IMR-90 (cell line): ENCODE measurements at regions not wholly inside any gene's neighbourhood (a gene's known extent, or its start where the extent isn't known, plus 50 kb on each side); places are given as distances from the start of the nearest gene placed in this dataset.

ENCODE experiments used
- ATAC-seq: fragments of 200-7000 bp; cut with Tn5 transposase; 2 replicates; pipeline ENCODE4 v1.9.1; 2020; ENCODE audit warnings: low read depth, mild to moderate bottlenecking, moderate library complexity
- BruUV-seq: library from RNA; stranded (reverse); fragments of 400-500 nt; replicated peaks from 2 replicates; lab custom pipeline; 2021; lab: Mats Ljungman, UMichigan
- CTCF ChIA-PET: fragments of 300-600 bp; formaldehyde crosslinking; extraction: SDS; loops from one replicate; lab custom pipeline; 2021; ENCODE audit warnings: antibody characterized with exemption; lab: Yijun Ruan, JAX
- POLR2A ChIA-PET: fragments of 300-600 bp; sonication (Branson Sonifier 250); formaldehyde crosslinking; loops from one replicate; lab custom pipeline; 2022; ENCODE audit warnings: antibody characterized with exemption; ENCODE audit not compliant: unreplicated experiment; lab: Charles Lee
- DNase-seq: peaks from one replicate; pipeline ENCODE4 v3.0.0; 2013
- H2AFZ ChIP-seq: replicated peaks from 2 replicates; pipeline ENCODE3; 2013; ENCODE audit warnings: low read length, mild to moderate bottlenecking; ENCODE audit not compliant: poor library complexity
- H2AK5ac ChIP-seq: 2 replicates; pipeline ENCODE4 v1.6.1; 2013; ENCODE audit warnings: low read depth, low read length, inconsistent platforms
- H2AK9ac ChIP-seq: replicated peaks from 2 replicates; pipeline ENCODE3; 2013; ENCODE audit warnings: mild to moderate bottlenecking, low read depth, low read length, moderate library complexity; ENCODE audit not compliant: poor library complexity
- H2BK120ac ChIP-seq: 2 replicates; pipeline ENCODE4 v1.6.1; 2013; ENCODE audit warnings: low read depth, low read length, inconsistent platforms
- H2BK15ac ChIP-seq: 3 replicates; pipeline ENCODE4 v1.6.1; 2013; ENCODE audit warnings: low read depth, low read length, inconsistent platforms
- H2BK20ac ChIP-seq: 2 replicates; pipeline ENCODE4 v1.6.1; 2013; ENCODE audit warnings: low read depth, mild to moderate bottlenecking, inconsistent platforms, low read length, moderate library complexity
- H2BK5ac ChIP-seq: 2 replicates; pipeline ENCODE4 v1.6.1; 2013; ENCODE audit warnings: mild to moderate bottlenecking, low read depth, low read length, inconsistent platforms; ENCODE audit not compliant: poor library complexity, severe bottlenecking
- H3K14ac ChIP-seq: replicated peaks from 2 replicates; pipeline ENCODE4 v1.6.1; 2013; ENCODE audit warnings: low read depth, low read length, inconsistent platforms
- H3K18ac ChIP-seq: 2 replicates; pipeline ENCODE4 v1.6.1; 2013; ENCODE audit warnings: low read depth, low read length, control low read depth
- H3K23ac ChIP-seq: 2 replicates; pipeline ENCODE4 v1.6.1; 2013; ENCODE audit warnings: low read depth, low read length, inconsistent platforms
- H3K27ac ChIP-seq: 2 replicates; pipeline ENCODE4 v1.5.1; 2013; ENCODE audit warnings: mild to moderate bottlenecking, control low read depth, low read length; ENCODE audit not compliant: insufficient read depth
- H3K27me3 ChIP-seq: 2 replicates; pipeline ENCODE4 v1.6.1; 2013; ENCODE audit warnings: low read length; ENCODE audit not compliant: control insufficient read depth, insufficient read depth
- H3K36me3 ChIP-seq: 2 replicates; pipeline ENCODE4 v1.6.1; 2013; ENCODE audit warnings: low read length, mixed read lengths; ENCODE audit not compliant: control insufficient read depth, insufficient read depth
- H3K4ac ChIP-seq: 2 replicates; pipeline ENCODE4 v1.6.1; 2013; ENCODE audit warnings: low read depth, low read length, inconsistent platforms
- H3K4me1 ChIP-seq: 2 replicates; pipeline ENCODE4 v1.6.1; 2013; ENCODE audit warnings: low read length, mixed read lengths; ENCODE audit not compliant: control insufficient read depth, insufficient read depth
- H3K4me2 ChIP-seq: 2 replicates; pipeline ENCODE4 v1.6.1; 2013; ENCODE audit warnings: low read depth, mild to moderate bottlenecking, control low read depth, low read length, moderate library complexity
- H3K4me3 ChIP-seq: 2 replicates; pipeline ENCODE4 v1.5.1; 2013; ENCODE audit warnings: low read depth, mild to moderate bottlenecking, control low read depth, low read length, moderate library complexity; ENCODE audit not compliant: insufficient read depth
- H3K56ac ChIP-seq: 2 replicates; pipeline ENCODE4 v1.6.1; 2013; ENCODE audit warnings: low read length, inconsistent platforms; ENCODE audit not compliant: insufficient read depth; ENCODE audit errors: extremely low read depth
- H3K79me1 ChIP-seq, 2 experiments: 2 replicates each; pipeline ENCODE4 v1.6.1; 2013; ENCODE audit warnings: low read length in 2 of 2, inconsistent platforms in 1 of 2, low read depth in 1 of 2
- H3K9ac ChIP-seq: 2 replicates; pipeline ENCODE4 v1.6.1; 2013; ENCODE audit warnings: low read depth, low read length, control low read depth
- H3K9me1 ChIP-seq: 2 replicates; pipeline ENCODE4 v1.6.1; 2013; ENCODE audit warnings: low read length, inconsistent platforms; ENCODE audit not compliant: insufficient read depth
- H3K9me3 ChIP-seq: 2 replicates; pipeline ENCODE4 v1.6.1; 2013; ENCODE audit warnings: low read length; ENCODE audit not compliant: control insufficient read depth, insufficient read depth
- H4K20me1 ChIP-seq: 2 replicates; pipeline ENCODE4 v1.6.1; 2013; ENCODE audit warnings: low read length, inconsistent platforms; ENCODE audit not compliant: insufficient read depth
- H4K5ac ChIP-seq: 2 replicates; pipeline ENCODE4 v1.6.1; 2013; ENCODE audit warnings: mild to moderate bottlenecking, low read depth, low read length, control low read depth
- H4K8ac ChIP-seq, 2 experiments: 2 replicates each; pipeline ENCODE4 v1.6.1; 2013; ENCODE audit warnings: low read depth in 2 of 2, low read length in 2 of 2, control low read depth in 1 of 2, inconsistent platforms in 1 of 2
- H4K91ac ChIP-seq: 2 replicates; pipeline ENCODE4 v1.6.1; 2013; ENCODE audit warnings: low read depth, low read length, inconsistent platforms; ENCODE audit not compliant: insufficient read depth
- BHLHE40 ChIP-seq: fragments of 150-350 bp; IDR thresholded peaks from 2 replicates; pipeline ENCODE4 v1.6.1; 2016; ENCODE audit warnings: mild to moderate bottlenecking, low read depth, low read length
- CHD1 ChIP-seq: IDR thresholded peaks from 2 replicates; pipeline ENCODE4 v1.6.1; 2012; ENCODE audit warnings: low read depth, low read length, improper control_type of control experiment
- ELK1 ChIP-seq: fragments of 150-350 bp; IDR thresholded peaks from 2 replicates; pipeline ENCODE4 v1.6.1; 2016; ENCODE audit warnings: low read depth, mild to moderate bottlenecking, low read length, moderate library complexity, borderline replicate concordance
- FOS ChIP-seq: fragments of 150-350 bp; IDR thresholded peaks from 2 replicates; pipeline ENCODE4 v1.6.1; 2016; ENCODE audit warnings: low read depth, low read length
- MAFK ChIP-seq: IDR thresholded peaks from 2 replicates; pipeline ENCODE4 v1.6.1; 2012; ENCODE audit warnings: low read depth, low read length, improper control_type of control experiment
- NFE2L2 ChIP-seq: fragments of 150-350 bp; IDR thresholded peaks from 2 replicates; pipeline ENCODE4 v1.6.1; 2016; ENCODE audit warnings: low read depth, mild to moderate bottlenecking, low read length
- POLR2A ChIP-seq: IDR thresholded peaks from 2 replicates; pipeline ENCODE4 v1.6.1; 2012; ENCODE audit warnings: mild to moderate bottlenecking, low read depth, low read length
- SMC3 ChIP-seq: fragments of 150-350 bp; IDR thresholded peaks from 2 replicates; pipeline ENCODE4 v1.6.1; 2016; ENCODE audit warnings: low read depth, mild to moderate bottlenecking, antibody characterized with exemption, low read length, moderate library complexity
- WGBS, 2 experiments: methylation state at CpG; one replicate each; pipeline versions ENCODE4 v1.1.5 to v1.1.7; 2013; ENCODE audit warnings: missing lambda C conversion rate in 2 of 2; ENCODE audit not compliant: insufficient read length in 1 of 2; ENCODE audit errors: extremely low coverage in 2 of 2; 5-methylcytosine and 5-hydroxymethylcytosine counted together
- dilution Hi-C: fragments of 300-500 bp; cut with HindIII; formaldehyde crosslinking; loops from one replicate; pipeline ENCODE4 v1.14.3; 2018; ENCODE audit warnings: low sequenced_read_pairs; ENCODE audit not compliant: unreplicated experiment
- in situ Hi-C: fragments of 300-500 bp; cut with MboI; formaldehyde crosslinking; loops from 3 replicates; pipeline ENCODE4 v1.14.3; 2019; ENCODE audit warnings: low sequenced_read_pairs, inconsistent platforms, mixed read lengths
- intact Hi-C: fragments of 100-400 bp; cut with micrococcal nuclease; formaldehyde crosslinking; loops from 2 replicates; pipeline ENCODE4 v1.10.0; 2022

- Histone ChIP-seq H3K4me1 (no peaks in the 10 kb centered on the region), H3K27me3 (no peaks in the 10 kb centered on the region), H3K9ac (no peak overlapping the region), H3K36me3 (no peaks in the 10 kb centered on the region), H3K14ac (no peak overlapping the region), H2AK5ac (no peak overlapping the region), H4K8ac (no peak overlapping the region), H2BK20ac (no peak overlapping the region), H3K23ac (no peak overlapping the region), H2BK5ac (no peak overlapping the region), H3K18ac (no peak overlapping the region), H2BK120ac (no peak overlapping the region), H3K4ac (no peak overlapping the region), H3K9me1 (no peaks in the 10 kb centered on the region), H3K79me1 (no peaks in the 10 kb centered on the region), H4K20me1 (no peaks in the 10 kb centered on the region), H2AK9ac (no peak overlapping the region), H3K4me3 (no peak overlapping the region), H4K91ac (no peak overlapping the region), H3K27ac (no peak overlapping the region), H3K4me2 (no peak overlapping the region), H4K5ac (no peak overlapping the region), H2AFZ (no peak overlapping the region), H2BK15ac (no peak overlapping the region), H3K9me3 (peaks cover 24% of the 10 kb centered on the region), H3K56ac (no peak overlapping the region)
- DNase-seq (no peak), ATAC-seq (no peak)
- 69% methylated on average over 3 of the region's 5 CpGs; no CpG with 5 or more reads in 1 of the 2 experiments for WGBS, 2 experiments
- TF ChIP-seq NFE2L2 (no peak), FOS (no peak), CHD1 (no peak), BHLHE40 (no peak), ELK1 (no peak), MAFK (no peak), SMC3 (no peak), POLR2A (no peak)
- intact Hi-C loops, result no loop called here
- dilution Hi-C loops, result no loop called here
- BruUV-seq, result no TSS peak
- ChIA-PET CTCF (no interaction called here), POLR2A (no interaction called here)
- in situ Hi-C loops, result no loop called here
Observed at GRCh38 chr2:153786016-153786415, 85.7 kb upstream of the GALNT13 start.
